GM12892 (cell line): ENCODE measurements at regions not wholly inside any gene's neighbourhood (a gene's known extent, or its start where the extent isn't known, plus 50 kb on each side); places are given as distances from the start of the nearest gene placed in this dataset.

ENCODE experiments used
- POLR2A ChIP-seq: IDR thresholded peaks from 2 replicates; pipeline ENCODE4 v1.6.1; 2011; ENCODE audit warnings: low read depth, low read length, control low read depth
- POLR2AphosphoS5 ChIP-seq: IDR thresholded peaks from 2 replicates; pipeline ENCODE4 v1.6.1; 2011; ENCODE audit warnings: low read depth, low read length, control low read depth

DNA sequence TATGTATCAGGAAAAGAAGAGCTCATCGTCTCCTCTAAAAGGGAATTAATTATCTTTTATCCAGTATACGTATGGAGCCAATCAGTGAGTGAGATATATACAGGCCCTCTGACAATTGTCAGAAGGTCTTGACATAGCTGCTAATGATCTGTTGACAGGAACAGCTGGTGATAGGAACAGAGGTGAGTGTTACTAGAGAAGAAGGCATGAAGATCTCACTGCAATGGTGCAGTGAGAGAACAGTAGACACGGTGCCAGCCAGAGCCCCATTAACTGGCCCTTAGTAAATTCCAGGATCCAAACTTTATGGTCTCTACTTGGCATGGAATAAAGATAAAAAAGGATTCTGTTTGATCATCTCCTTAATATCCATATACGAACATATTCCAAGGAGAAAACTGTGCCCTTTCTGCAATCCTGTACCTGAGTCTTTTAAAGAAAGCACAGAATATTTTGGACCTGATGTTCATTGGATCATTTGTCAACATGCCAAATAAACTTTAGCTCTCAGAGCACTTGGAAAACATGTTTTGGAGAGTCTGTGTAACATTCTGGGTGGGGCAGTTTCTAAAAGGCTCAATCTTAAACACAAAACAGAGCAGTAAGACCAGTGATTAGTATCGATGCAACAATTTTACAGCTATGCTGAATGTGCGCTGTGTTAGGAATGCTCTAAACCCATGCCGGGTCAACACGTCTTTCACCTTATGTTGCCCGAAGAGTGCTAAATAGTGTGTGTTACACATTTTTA lies 135.8 kb upstream of the CITED2 start:
- no peak for TF ChIP-seq POLR2A
- no peak for TF ChIP-seq POLR2AphosphoS5
